HEK293 (cell line): ENCODE measurements at regions not wholly inside any gene's neighbourhood (a gene's known extent, or its start where the extent isn't known, plus 50 kb on each side); places are given as distances from the start of the nearest gene placed in this dataset.

Source experiments
- CTCF ChIA-PET: fragments of 350-600 bp; formaldehyde crosslinking; extraction: SDS; loops from one replicate; lab custom pipeline; 2021; ENCODE audit warnings: antibody characterized with exemption; lab: Yijun Ruan, JAX
- POLR2A ChIA-PET: fragments of 300-600 bp; formaldehyde crosslinking; extraction: SDS; loops from one replicate; lab custom pipeline; 2020; ENCODE audit warnings: antibody characterized with exemption, inconsistent platforms; lab: Yijun Ruan, JAX
- H3K27ac ChIP-seq: fragments of 200-500 bp; sonication (Bioruptor generic); 2 replicates; pipeline ENCODE4 v1.5.1; 2014; ENCODE audit warnings: low read depth, low read length, control low read depth, inconsistent platforms; ENCODE audit errors: extremely low read depth
- H3K36me3 ChIP-seq, 2 experiments: fragments of 200-500 bp in 1 of 2; sonication (Bioruptor generic) in 1 of 2; 1 replicate in 1 of 2; 2 replicates in 1 of 2; pipeline ENCODE4 v1.5.1; 2014 to 2017; ENCODE audit warnings: inconsistent platforms in 2 of 2, low read length in 2 of 2; ENCODE audit not compliant: control insufficient read depth in 2 of 2, insufficient read depth in 1 of 2
- H3K4me1 ChIP-seq: fragments of 200-500 bp; sonication (Bioruptor generic); 2 replicates; pipeline ENCODE4 v1.5.1; 2014; ENCODE audit warnings: mild to moderate bottlenecking, low read length, inconsistent platforms; ENCODE audit not compliant: control insufficient read depth, insufficient read depth
- H3K4me3 ChIP-seq: 2 replicates; pipeline ENCODE4 v1.5.1; 2011; ENCODE audit warnings: low read depth, mild to moderate bottlenecking, control low read depth, low read length, moderate library complexity
- H3K9me3 ChIP-seq: fragments of 200-500 bp; sonication (Bioruptor generic); 2 replicates; pipeline ENCODE4 v1.5.1; 2014; ENCODE audit warnings: low read depth, low read length, inconsistent platforms; ENCODE audit not compliant: control insufficient read depth, insufficient read depth
- GLIS1 ChIP-seq: fragments of 450-650 bp; formaldehyde crosslinking; IDR thresholded peaks from 2 replicates; pipeline ENCODE4 v1.5.1; 2016; ENCODE audit warnings: missing biosample characterization, missing genetic modification characterization
- KLF10 ChIP-seq: fragments of 450-650 bp; IDR thresholded peaks from 2 replicates; pipeline ENCODE4 v1.5.1; 2018; ENCODE audit warnings: missing biosample characterization, mild to moderate bottlenecking, missing genetic modification characterization
- RBAK ChIP-seq: fragments of 450-650 bp; formaldehyde crosslinking; IDR thresholded peaks from 2 replicates; pipeline ENCODE4 v1.5.1; 2016; ENCODE audit warnings: missing biosample characterization, missing genetic modification characterization
- SP7 ChIP-seq: fragments of 450-650 bp; formaldehyde crosslinking; IDR thresholded peaks from 2 replicates; pipeline ENCODE4 v1.5.1; 2016; ENCODE audit warnings: missing biosample characterization, missing genetic modification characterization
- TSHZ1 ChIP-seq: fragments of 450-650 bp; formaldehyde crosslinking; IDR thresholded peaks from 2 replicates; pipeline ENCODE4 v1.5.1; 2016; ENCODE audit warnings: missing biosample characterization, missing genetic modification characterization, borderline replicate concordance
- WT1 ChIP-seq: fragments of 450-650 bp; formaldehyde crosslinking; IDR thresholded peaks from 2 replicates; pipeline ENCODE4 v1.5.1; 2016; ENCODE audit warnings: missing biosample characterization, missing genetic modification characterization
- ZBTB44 ChIP-seq: fragments of 450-650 bp; IDR thresholded peaks from 2 replicates; pipeline ENCODE4 v1.5.1; 2018; ENCODE audit warnings: missing biosample characterization, mild to moderate bottlenecking, missing genetic modification characterization
- ZNF211 ChIP-seq: fragments of 450-650 bp; formaldehyde crosslinking; IDR thresholded peaks from 2 replicates; pipeline ENCODE4 v1.5.1; 2016; ENCODE audit warnings: low read depth, missing biosample characterization, missing genetic modification characterization
- ZNF24 ChIP-seq: fragments of 450-650 bp; formaldehyde crosslinking; IDR thresholded peaks from 2 replicates; pipeline ENCODE4 v1.5.1; 2016; ENCODE audit warnings: missing biosample characterization, missing genetic modification characterization
- ZNF248 ChIP-seq: fragments of 450-650 bp; formaldehyde crosslinking; IDR thresholded peaks from 2 replicates; pipeline ENCODE4 v1.5.1; 2017; ENCODE audit warnings: missing biosample characterization, missing genetic modification characterization
- ZNF433 ChIP-seq: fragments of 450-650 bp; formaldehyde crosslinking; IDR thresholded peaks from 2 replicates; pipeline ENCODE4 v1.5.1; 2016; ENCODE audit warnings: missing biosample characterization, missing genetic modification characterization, low read depth
- ZNF449 ChIP-seq: fragments of 450-650 bp; formaldehyde crosslinking; IDR thresholded peaks from 2 replicates; pipeline ENCODE4 v1.5.1; 2017; ENCODE audit warnings: missing biosample characterization, mild to moderate bottlenecking, missing genetic modification characterization, moderate library complexity
- ZNF488 ChIP-seq: fragments of 450-650 bp; formaldehyde crosslinking; IDR thresholded peaks from 2 replicates; pipeline ENCODE4 v1.5.1; 2016; ENCODE audit warnings: missing biosample characterization, missing genetic modification characterization
- ZNF548 ChIP-seq: fragments of 450-650 bp; formaldehyde crosslinking; IDR thresholded peaks from 2 replicates; pipeline ENCODE4 v1.5.1; 2016; ENCODE audit warnings: missing biosample characterization, missing genetic modification characterization
- ZNF571 ChIP-seq: fragments of 450-650 bp; formaldehyde crosslinking; IDR thresholded peaks from 2 replicates; pipeline ENCODE4 v1.5.0; 2017; ENCODE audit warnings: missing biosample characterization, missing genetic modification characterization
- ZNF626 ChIP-seq: fragments of 450-650 bp; sonication (Bioruptor Pico); formaldehyde crosslinking; IDR thresholded peaks from 2 replicates; pipeline ENCODE4 v1.5.1; 2018; ENCODE audit warnings: missing biosample characterization, missing genetic modification characterization, inconsistent platforms
- ZNF654 ChIP-seq: fragments of 450-650 bp; formaldehyde crosslinking; IDR thresholded peaks from 2 replicates; pipeline ENCODE4 v1.5.1; 2016; ENCODE audit warnings: low read depth, missing biosample characterization, missing genetic modification characterization
- ZNF768 ChIP-seq: fragments of 450-650 bp; formaldehyde crosslinking; IDR thresholded peaks from 2 replicates; pipeline ENCODE4 v1.5.1; 2018; ENCODE audit warnings: missing biosample characterization, mild to moderate bottlenecking, missing genetic modification characterization
- ZNF776 ChIP-seq: fragments of 450-650 bp; formaldehyde crosslinking; IDR thresholded peaks from 2 replicates; pipeline ENCODE4 v1.5.0; 2017; ENCODE audit warnings: missing biosample characterization, missing genetic modification characterization, borderline replicate concordance
- ZNF777 ChIP-seq: fragments of 450-650 bp; formaldehyde crosslinking; IDR thresholded peaks from 2 replicates; pipeline ENCODE4 v1.5.1; 2017; ENCODE audit warnings: missing biosample characterization, missing genetic modification characterization, borderline replicate concordance
- ZNF830 ChIP-seq: fragments of 450-650 bp; IDR thresholded peaks from 2 replicates; pipeline ENCODE4 v1.5.0; 2018; ENCODE audit warnings: missing biosample characterization, missing genetic modification characterization, low read depth, mild to moderate bottlenecking, moderate library complexity

GRCh38 chrX:95332530-95332929 lies 1352.1 kb upstream of the DIAPH2 start (continued):
- TF ChIP-seq ZNF776 (tag by site-specific recombination) (no peak), TSHZ1 (tag by site-specific recombination) (no peak)

GRCh38 chrX:95346856-95347255 lies 1337.8 kb upstream of the DIAPH2 start:
- TF ChIP-seq ZNF654 (tag by site-specific recombination) (peak; percentile 64), WT1 (no peak), KLF10 (tag by site-specific recombination) (no peak)
- Histone ChIP-seq H3K9me3 (no peaks in the 10 kb centered on the region), H3K27ac (no peak overlapping the region), H3K4me1 (no peaks in the 10 kb centered on the region), H3K4me3 (no peak overlapping the region), H3K36me3 (no peaks in the 10 kb centered on the region)
- ChIA-PET POLR2A (interaction anchor here (0.6 kb wide), 1 partner anchor 306 kb away, joined by 3 read pairs; no protein-coding TSS in a partner anchor), CTCF (interaction anchor here (0.7 kb wide), 1 partner anchor 1501 kb away, joined by 3 read pairs; no protein-coding TSS in a partner anchor)

GRCh38 chrX:95350774-95351488 lies 1333.7 kb upstream of the DIAPH2 start:
- TF ChIP-seq ZNF449 (no peak), RBAK (tag by site-specific recombination) (no peak), ZNF488 (no peak), ZNF626 (tag by site-specific recombination) (no peak)
- ChIA-PET POLR2A (no interaction called here), CTCF (no interaction called here)
- Histone ChIP-seq H3K9me3 (no peaks in the 10 kb centered on the region), H3K36me3 (no peaks in the 10 kb centered on the region), H3K4me1 (no peaks in the 10 kb centered on the region), H3K4me3 (no peak overlapping the region), H3K27ac (no peak overlapping the region)

GRCh38 chrX:95367286-95367685 lies 1317.4 kb upstream of the DIAPH2 start:
- ChIA-PET CTCF (interaction anchor here (0.6 kb wide), 1 partner anchor 172 kb away, joined by 7 read pairs; no protein-coding TSS in a partner anchor), POLR2A (no interaction called here)
- no peaks in the 10 kb centered on the region; the same call in 1 of the 2 replicates for H3K9me3 ChIP-seq
- TF ChIP-seq ZNF211 (tag by site-specific recombination) (no peak), ZNF24 (tag by site-specific recombination) (no peak), ZNF768 (no peak), RBAK (tag by site-specific recombination) (no peak), ZBTB44 (tag by site-specific recombination) (no peak), ZNF248 (tag by site-specific recombination) (no peak), ZNF830 (tag by site-specific recombination) (no peak), KLF10 (tag by site-specific recombination) (no peak), ZNF548 (tag by site-specific recombination) (no peak), ZNF433 (no peak), SP7 (no peak), GLIS1 (tag by site-specific recombination) (no peak), ZNF777 (tag by site-specific recombination) (no peak), ZNF571 (no peak)

More at GRCh38 chrX:95367286-95367685, 1317.4 kb upstream of the DIAPH2 start:
- Histone ChIP-seq H3K4me3 (no peak overlapping the region), H3K4me1 (no peaks in the 10 kb centered on the region), H3K36me3 (no peaks in the 10 kb centered on the region), H3K27ac (no peak overlapping the region)
